Upper lobe of left lung (tissue), 4 donors: ENCODE measurements at regions not wholly inside any gene's neighbourhood (a gene's known extent, or its start where the extent isn't known, plus 50 kb on each side); places are given as distances from the start of the nearest gene placed in this dataset.

Source experiments
- EP300 ChIP-seq, 4 donors: sonication (generic); formaldehyde crosslinking; IDR thresholded peaks; one replicate each; pipeline ENCODE4 v1.5.1; 2017; ENCODE audit warnings: antibody characterized with exemption in 4 of 4, control low read depth in 2 of 4
- POLR2A ChIP-seq, 4 donors: fragments of 450-650 bp; IDR thresholded peaks; one replicate each; pipeline ENCODE4 v1.5.1; 2016 to 2017; ENCODE audit warnings: antibody characterized with exemption in 4 of 4, mild to moderate bottlenecking in 2 of 4
- TF ChIP-seq, protein P1 (sequence below), 6 experiments: fragments of 450-650 bp in 4 of 6; fragments of 200-600 bp in 2 of 6; sonication (generic) in 2 of 6; IDR thresholded peaks; one replicate each; pipeline ENCODE4 v1.5.1; 2016 to 2019; ENCODE audit warnings: antibody characterized with exemption in 6 of 6

GRCh38 chr6:23246896-23247295 lies 677.5 kb downstream of the HDGFL1 start:
- TF ChIP-seq, protein P1, sequence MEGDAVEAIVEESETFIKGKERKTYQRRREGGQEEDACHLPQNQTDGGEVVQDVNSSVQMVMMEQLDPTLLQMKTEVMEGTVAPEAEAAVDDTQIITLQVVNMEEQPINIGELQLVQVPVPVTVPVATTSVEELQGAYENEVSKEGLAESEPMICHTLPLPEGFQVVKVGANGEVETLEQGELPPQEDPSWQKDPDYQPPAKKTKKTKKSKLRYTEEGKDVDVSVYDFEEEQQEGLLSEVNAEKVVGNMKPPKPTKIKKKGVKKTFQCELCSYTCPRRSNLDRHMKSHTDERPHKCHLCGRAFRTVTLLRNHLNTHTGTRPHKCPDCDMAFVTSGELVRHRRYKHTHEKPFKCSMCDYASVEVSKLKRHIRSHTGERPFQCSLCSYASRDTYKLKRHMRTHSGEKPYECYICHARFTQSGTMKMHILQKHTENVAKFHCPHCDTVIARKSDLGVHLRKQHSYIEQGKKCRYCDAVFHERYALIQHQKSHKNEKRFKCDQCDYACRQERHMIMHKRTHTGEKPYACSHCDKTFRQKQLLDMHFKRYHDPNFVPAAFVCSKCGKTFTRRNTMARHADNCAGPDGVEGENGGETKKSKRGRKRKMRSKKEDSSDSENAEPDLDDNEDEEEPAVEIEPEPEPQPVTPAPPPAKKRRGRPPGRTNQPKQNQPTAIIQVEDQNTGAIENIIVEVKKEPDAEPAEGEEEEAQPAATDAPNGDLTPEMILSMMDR (IDR thresholded peaks at IDR 0.05) = no peak
- TF ChIP-seq POLR2A (IDR thresholded peaks at IDR 0.05) (no peak), EP300 (IDR thresholded peaks at IDR 0.05) (no peak)
